SK-N-SH (cell line): ENCODE measurements at regions not wholly inside any gene's neighbourhood (a gene's known extent, or its start where the extent isn't known, plus 50 kb on each side); places are given as distances from the start of the nearest gene placed in this dataset.
A peak's percentile ranks its signal among the peaks of the same experiment; 100 is the strongest.

Source experiments
- CTCF ChIA-PET: fragments of 300-600, 350-600 bp; formaldehyde crosslinking; extraction: SDS; loops from one replicate; lab custom pipeline; 2021; lab: Yijun Ruan, JAX
- POLR2A ChIA-PET: fragments of 350-600 bp; sonication (Branson Sonifier 250); formaldehyde crosslinking; extraction: SDS; loops from one replicate; lab custom pipeline; 2020; ENCODE audit warnings: antibody characterized with exemption, inconsistent platforms; lab: Yijun Ruan, JAX
- DNase-seq: peaks from one replicate; pipeline ENCODE4 v3.0.0; 2012
- H2AFZ ChIP-seq: fragments of 200-600 bp; sonication (generic); 2 replicates; pipeline ENCODE4 v1.8.1; 2016; ENCODE audit warnings: antibody characterized with exemption, mild to moderate bottlenecking, low read depth
- H3F3A ChIP-seq: fragments of 200-600 bp; sonication (generic); replicated peaks from 2 replicates; pipeline ENCODE3; 2016; ENCODE audit warnings: antibody characterized with exemption, mild to moderate bottlenecking; ENCODE audit not compliant: insufficient read depth
- H3K27ac ChIP-seq, 2 experiments: fragments of 200-500 bp in 1 of 2; fragments of 200-600 bp in 1 of 2; sonication (Bioruptor generic) in 1 of 2; sonication (generic), shearing (Covaris generic) in 1 of 2; 2 replicates each; pipeline versions ENCODE4 v1.5.1 to v1.6.1; 2014 to 2016; ENCODE audit warnings: low read depth in 2 of 2, inconsistent platforms in 1 of 2, low read length in 1 of 2, mild to moderate bottlenecking in 1 of 2, mixed read lengths in 1 of 2
- H3K27me3 ChIP-seq: fragments of 200-600 bp; sonication (generic), shearing (Covaris generic); 2 replicates; pipeline ENCODE4 v1.6.1; 2016; ENCODE audit warnings: mixed run types; ENCODE audit not compliant: insufficient read depth
- H3K36me3 ChIP-seq, 2 experiments: fragments of 200-500 bp in 1 of 2; fragments of 200-600 bp in 1 of 2; sonication (Bioruptor generic) in 1 of 2; sonication (generic) in 1 of 2; replicated peaks in 1 of 2; 2 replicates each; pipeline versions ENCODE3 to v1.5.1; 2014 to 2016; ENCODE audit warnings: low read length in 1 of 2, mild to moderate bottlenecking in 1 of 2; ENCODE audit not compliant: insufficient read depth in 2 of 2, control insufficient read depth in 1 of 2
- H3K4me1 ChIP-seq, 2 experiments: fragments of 200-500 bp in 1 of 2; fragments of 200-600 bp in 1 of 2; sonication (Bioruptor generic) in 1 of 2; sonication (generic), shearing (Covaris generic) in 1 of 2; 2 replicates each; pipeline versions ENCODE4 v1.5.1 to v1.6.1; 2014 to 2016; ENCODE audit warnings: low read depth in 1 of 2, low read length in 1 of 2, mixed run types in 1 of 2; ENCODE audit not compliant: insufficient read depth in 2 of 2, control insufficient read depth in 1 of 2
- H3K4me2 ChIP-seq: fragments of 200-600 bp; sonication (generic), shearing (Covaris generic); 2 replicates; pipeline ENCODE4 v1.6.1; 2017; ENCODE audit warnings: mixed run types
- H3K4me3 ChIP-seq, 2 experiments: fragments of 200-500 bp in 1 of 2; fragments of 200-600 bp in 1 of 2; sonication (Bioruptor generic) in 1 of 2; sonication (generic), shearing (Covaris generic) in 1 of 2; 2 replicates each; pipeline versions ENCODE4 v1.5.1 to v1.8.1; 2014 to 2016; ENCODE audit warnings: low read depth in 2 of 2, inconsistent platforms in 1 of 2, low read length in 1 of 2, mild to moderate bottlenecking in 1 of 2, mixed read lengths in 1 of 2, moderate library complexity in 1 of 2
- H3K79me2 ChIP-seq: fragments of 200-600 bp; sonication (generic); 2 replicates; pipeline ENCODE4 v1.8.1; 2017; ENCODE audit warnings: mild to moderate bottlenecking; ENCODE audit not compliant: insufficient read depth
- H3K9ac ChIP-seq: fragments of 200-600 bp; sonication (generic); 2 replicates; pipeline ENCODE4 v1.6.1; 2017; ENCODE audit warnings: mixed run types
- H3K9me2 ChIP-seq: fragments of 200-600 bp; sonication (generic); 2 replicates; pipeline ENCODE4 v1.6.1; 2017; ENCODE audit warnings: mixed run types
- H3K9me3 ChIP-seq: fragments of 200-600 bp; sonication (generic); 2 replicates; pipeline ENCODE4 v1.6.1; 2017; ENCODE audit warnings: mixed run types, mild to moderate bottlenecking, moderate library complexity
- H4K20me1 ChIP-seq: fragments of 200-600 bp; sonication (generic); 2 replicates; pipeline ENCODE4 v1.6.1; 2017; ENCODE audit warnings: mild to moderate bottlenecking, mixed run types; ENCODE audit not compliant: insufficient read depth
- CHD2 ChIP-seq: fragments of 150-350 bp; IDR thresholded peaks from 2 replicates; pipeline ENCODE4 v1.6.1; 2018; ENCODE audit warnings: low read length; ENCODE audit not compliant: partially characterized antibody
- ELF1 ChIP-seq: IDR thresholded peaks from 2 replicates; pipeline ENCODE4 v1.4.0; 2012
- FOXM1 ChIP-seq: IDR thresholded peaks from 2 replicates; pipeline ENCODE4 v1.4.0; 2012; ENCODE audit warnings: low read depth, mild to moderate bottlenecking
- GABPA ChIP-seq: IDR thresholded peaks from 2 replicates; pipeline ENCODE4 v1.4.0; 2012; ENCODE audit warnings: low read depth, mild to moderate bottlenecking
- GATA2 ChIP-seq: sonication (generic); formaldehyde crosslinking; IDR thresholded peaks from 2 replicates; pipeline ENCODE4 v1.5.0; 2020; ENCODE audit warnings: mild to moderate bottlenecking, missing genetic modification reagents
- IRF3 ChIP-seq: fragments of 150-350 bp; IDR thresholded peaks from 2 replicates; pipeline ENCODE4 v1.6.1; 2016; ENCODE audit warnings: mild to moderate bottlenecking, low read depth, low read length
- JUND ChIP-seq: IDR thresholded peaks from 2 replicates; pipeline ENCODE4 v1.4.0; 2012
- MAX ChIP-seq: IDR thresholded peaks from 2 replicates; pipeline ENCODE4 v1.4.0; 2012; ENCODE audit warnings: low read depth
- MEF2A ChIP-seq: IDR thresholded peaks from 2 replicates; pipeline ENCODE4 v1.4.0; 2012; ENCODE audit warnings: low read depth, borderline replicate concordance
- MXI1 ChIP-seq: IDR thresholded peaks from 2 replicates; pipeline ENCODE4 v1.6.1; 2012; ENCODE audit warnings: mild to moderate bottlenecking, low read depth, low read length, improper control_type of control experiment
- NFIC ChIP-seq: IDR thresholded peaks from 2 replicates; pipeline ENCODE4 v1.4.0; 2012; ENCODE audit warnings: borderline replicate concordance
- NRF1 ChIP-seq: IDR thresholded peaks from 2 replicates; pipeline ENCODE4 v1.6.1; 2012; ENCODE audit warnings: low read depth, mild to moderate bottlenecking, low read length
- PBX3 ChIP-seq: IDR thresholded peaks from 2 replicates; pipeline ENCODE4; 2012
- POLR2AphosphoS5 ChIP-seq: IDR thresholded peaks from 2 replicates; pipeline ENCODE4 v1.6.1; 2012; ENCODE audit warnings: low read depth, low read length
- RAD21 ChIP-seq: IDR thresholded peaks from 2 replicates; pipeline ENCODE4 v1.6.1; 2012; ENCODE audit warnings: mild to moderate bottlenecking, low read length
- RFX5 ChIP-seq: IDR thresholded peaks from 2 replicates; pipeline ENCODE4 v1.6.1; 2012; ENCODE audit warnings: mild to moderate bottlenecking, improper control_type of control experiment, low read length
- RXRA ChIP-seq: IDR thresholded peaks from 2 replicates; pipeline ENCODE4 v1.4.0; 2012; ENCODE audit warnings: low read depth, mild to moderate bottlenecking, borderline replicate concordance
- SIN3A ChIP-seq: IDR thresholded peaks from 2 replicates; pipeline ENCODE4 v1.6.1; 2012; ENCODE audit warnings: low read depth, mild to moderate bottlenecking, low read length, moderate library complexity, borderline replicate concordance
- SMC3 ChIP-seq: IDR thresholded peaks from 2 replicates; pipeline ENCODE4 v1.6.1; 2012; ENCODE audit warnings: low read depth, low read length, improper control_type of control experiment
- TCF12 ChIP-seq: IDR thresholded peaks from 2 replicates; pipeline ENCODE4 v1.4.0; 2012
- USF1 ChIP-seq: IDR thresholded peaks from 2 replicates; pipeline ENCODE4 v1.4.0; 2012; ENCODE audit warnings: low read depth, borderline replicate concordance
- USF2 ChIP-seq: fragments of 150-350 bp; IDR thresholded peaks from 2 replicates; pipeline ENCODE4 v1.6.1; 2017; ENCODE audit warnings: antibody characterized with exemption, low read length, low read depth, borderline replicate concordance
- WGBS: methylation state at CpG from one replicate; pipeline ENCODE4 v1.1.6; 2017; ENCODE audit warnings: low lambda C conversion rate; 5-methylcytosine and 5-hydroxymethylcytosine counted together

GRCh38 chr2:146457221-146457620 lies 1387.6 kb upstream of the ACVR2A start (continued):
- TF ChIP-seq USF1 (no peak), RAD21 (no peak), USF2 (no peak), RXRA (no peak), ELF1 (no peak), PBX3 (peak; percentile 70)

GRCh38 chr2:146455325-146455724 lies 1389.5 kb upstream of the ACVR2A start:
- no peaks in the 10 kb centered on the region for H3K79me2 ChIP-seq
- TF ChIP-seq MEF2A: no peak
- TF ChIP-seq POLR2AphosphoS5: no peak
- TF ChIP-seq FOXM1: no peak
- no peaks in the 10 kb centered on the region for H4K20me1 ChIP-seq
- no peak overlapping the region for H3K4me2 ChIP-seq
- peaks cover 5% of the 10 kb centered on the region; the same call in 1 of the 2 replicates for H3K9me3 ChIP-seq
- no peak for DNase-seq
- ChIA-PET POLR2A (no interaction called here), CTCF (interaction anchor here (0.6 kb wide), 1 partner anchor 198 kb away, joined by 3 read pairs; no protein-coding TSS in a partner anchor)
- H3K36me3 ChIP-seq: no peaks in the 10 kb centered on the region
- no peaks in the 10 kb centered on the region for H3K4me1 ChIP-seq
- H2AFZ ChIP-seq: no peak overlapping the region
- H3K9me2 ChIP-seq: no peaks in the 10 kb centered on the region
- WGBS: 81% methylated on average over 1 of the region's 1 CpG
- no peak overlapping the region for H3K9ac ChIP-seq
- H3K27ac ChIP-seq: no peak overlapping the region
- no peak overlapping the region for H3K4me3 ChIP-seq
- no peaks in the 10 kb centered on the region for H3K27me3 ChIP-seq
- H3F3A ChIP-seq: no peaks in the 10 kb centered on the region

- H3K9me3 ChIP-seq: no peaks in the 10 kb centered on the region
- no peak for DNase-seq
- no peak overlapping the region for H3K4me3 ChIP-seq
- H3K27me3 ChIP-seq: no peaks in the 10 kb centered on the region
- no peak overlapping the region for H3K4me2 ChIP-seq
- no peaks in the 10 kb centered on the region for H4K20me1 ChIP-seq
- no peaks in the 10 kb centered on the region for H3K9me2 ChIP-seq
- 10% methylated on average over 1 of the region's 1 CpG for WGBS
- no peaks in the 10 kb centered on the region for H3F3A ChIP-seq
- H3K36me3 ChIP-seq: no peaks in the 10 kb centered on the region
- H3K79me2 ChIP-seq: no peaks in the 10 kb centered on the region
- no peak overlapping the region for H3K27ac ChIP-seq
- ChIA-PET CTCF (no interaction called here), POLR2A (no interaction called here)
- no peak overlapping the region for H2AFZ ChIP-seq
- H3K9ac ChIP-seq: no peak overlapping the region
- H3K4me1 ChIP-seq: no peaks in the 10 kb centered on the region
- TF ChIP-seq MEF2A: no peak
- no peak for TF ChIP-seq MXI1
- TF ChIP-seq IRF3: no peak
- no peak for TF ChIP-seq GATA2 (CRISPR knock-in tag)
- TF ChIP-seq PBX3: no peak
- no peak for TF ChIP-seq JUND
- no peak for TF ChIP-seq SMC3
- no peak for TF ChIP-seq RFX5
- TF ChIP-seq CHD2: no peak
- TF ChIP-seq MAX: no peak
- TF ChIP-seq TCF12: no peak
- TF ChIP-seq NRF1: no peak
- no peak for TF ChIP-seq SIN3A
- no peak for TF ChIP-seq GABPA
- no peak for TF ChIP-seq POLR2AphosphoS5
- TF ChIP-seq NFIC: no peak
These were observed 1392.9 kb upstream of the ACVR2A start for GRCh38 chr2:146451972-146452371.
